Hematopoietic multipotent progenitor cell treated with erythropoietin and hydrocortisone succinate and interleukin-3 and kit ligand, for 15 days (in vitro differentiated cells): ENCODE measurements at regions not wholly inside any gene's neighbourhood (a gene's known extent, or its start where the extent isn't known, plus 50 kb on each side); places are given as distances from the start of the nearest gene placed in this dataset.
A peak's percentile ranks its signal among the peaks of the same experiment; 100 is the strongest.
"Not testable (repeated sequence)": the region's sequence is repeated elsewhere in the genome, so short reads cannot be mapped to it uniquely, and the experiment has no call there.

Experiments used
- DNase-seq: peaks from one replicate; pipeline ENCODE4 v3.0.0-alpha.2; 2015; ENCODE audit warnings: low spot score

- peak; percentile 7 for DNase-seq
These were observed 291.2 kb upstream of the DDX18 start for GRCh38 chr2:117523267-117523666.

DNA sequence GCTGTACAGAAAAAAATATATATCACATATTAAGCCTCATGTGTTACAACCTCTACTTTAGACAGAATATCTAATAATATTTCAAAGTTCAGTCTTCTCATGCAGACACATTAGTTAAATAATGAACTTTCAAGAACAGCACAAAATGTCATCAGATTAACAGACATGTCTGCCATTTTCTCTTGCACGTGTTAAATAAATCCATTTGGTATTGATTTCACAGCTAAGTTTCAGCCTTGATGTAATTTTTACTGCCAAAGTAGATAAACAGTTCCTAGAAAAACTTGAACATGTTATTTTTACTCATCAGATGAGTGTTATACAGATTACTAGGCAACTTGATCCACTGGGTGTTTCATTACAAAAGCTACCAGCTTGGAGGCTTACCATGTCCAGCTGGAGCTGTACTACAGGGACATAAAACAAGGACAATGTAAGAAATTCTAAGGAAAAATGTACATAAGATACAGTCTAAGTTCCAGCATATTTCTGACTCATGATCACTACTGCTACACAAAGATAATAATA, 290.7 kb upstream of the DDX18 start:
- DNase-seq, result no peak

GRCh38 chr2:117536139-117536538, 278.4 kb upstream of the DDX18 start:
- no peak for DNase-seq

GRCh38 chr2:117537032-117537431, 277.5 kb upstream of the DDX18 start:
- no peak for DNase-seq

GRCh38 chr2:117551858-117552257, 262.6 kb upstream of the DDX18 start:
- no peak for DNase-seq

- DNase-seq, result no peak
These were observed 261.0 kb upstream of the DDX18 start for GRCh38 chr2:117553448-117553847.

DNA sequence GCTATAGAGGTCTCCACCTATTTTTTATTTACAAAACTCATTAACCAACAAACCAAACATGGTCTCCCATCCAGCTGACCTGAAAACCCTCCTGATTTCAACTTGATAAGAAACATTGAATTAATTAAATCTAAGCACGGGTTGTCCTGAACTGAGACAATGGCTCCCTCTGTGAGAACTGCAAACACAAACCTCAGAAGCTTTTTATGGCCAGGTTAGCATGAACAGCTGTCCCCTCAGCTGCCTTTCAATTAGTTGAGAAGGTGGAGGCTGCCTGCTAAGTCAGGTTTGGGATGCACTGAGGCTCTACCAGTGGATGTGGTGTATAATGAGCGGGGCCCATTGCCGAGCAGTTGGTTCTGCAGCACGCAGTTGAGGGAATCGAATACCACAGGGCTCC, 258.5 kb upstream of the DDX18 start:
- DNase-seq, result no peak

- DNase-seq, result no peak
These were observed 256.9 kb upstream of the DDX18 start for GRCh38 chr2:117557626-117558025.

DNA sequence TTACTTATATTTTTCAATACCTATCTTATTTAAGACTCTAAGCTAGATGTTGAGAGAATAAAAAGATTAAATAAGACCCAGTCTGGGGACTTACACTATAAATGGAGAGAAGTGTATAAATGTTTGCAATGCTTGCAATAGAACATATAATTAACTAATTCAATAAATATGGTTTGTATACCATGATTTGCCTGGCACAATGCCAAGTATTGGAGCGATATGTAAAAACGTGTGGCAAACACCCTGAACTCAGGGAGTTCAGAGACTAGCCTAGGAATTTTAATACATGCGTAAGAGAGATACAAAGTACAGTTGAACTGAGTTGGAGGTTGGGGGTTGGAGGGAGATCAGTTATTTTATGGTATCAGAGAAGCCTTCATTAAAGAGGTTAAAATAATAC, 251.8 kb upstream of the DDX18 start:
- DNase-seq, result no peak

- no peak for DNase-seq
These were observed 242.7 kb upstream of the DDX18 start for GRCh38 chr2:117571590-117572349.

DNA sequence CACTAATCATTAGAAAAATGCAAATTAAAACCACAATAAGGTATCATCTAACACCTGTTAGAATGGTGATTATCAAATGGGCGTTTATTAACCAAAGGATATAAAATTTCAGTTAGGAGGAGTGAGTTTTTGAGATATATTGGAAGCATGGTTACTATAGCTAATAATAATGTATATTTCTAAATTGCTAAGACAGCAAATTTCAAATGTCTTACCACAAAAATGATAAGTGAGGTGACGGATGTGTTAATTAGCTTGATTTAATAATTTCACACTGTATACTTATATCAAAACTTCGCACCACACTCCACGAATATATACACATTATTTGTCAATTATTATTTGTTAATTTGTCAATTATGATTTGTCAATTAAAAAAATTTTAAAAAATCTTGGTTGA, 227.2 kb upstream of the DDX18 start:
- DNase-seq, result no peak

- no peak for DNase-seq
These were observed 211.4 kb upstream of the DDX18 start for GRCh38 chr2:117603060-117603459.

DNA sequence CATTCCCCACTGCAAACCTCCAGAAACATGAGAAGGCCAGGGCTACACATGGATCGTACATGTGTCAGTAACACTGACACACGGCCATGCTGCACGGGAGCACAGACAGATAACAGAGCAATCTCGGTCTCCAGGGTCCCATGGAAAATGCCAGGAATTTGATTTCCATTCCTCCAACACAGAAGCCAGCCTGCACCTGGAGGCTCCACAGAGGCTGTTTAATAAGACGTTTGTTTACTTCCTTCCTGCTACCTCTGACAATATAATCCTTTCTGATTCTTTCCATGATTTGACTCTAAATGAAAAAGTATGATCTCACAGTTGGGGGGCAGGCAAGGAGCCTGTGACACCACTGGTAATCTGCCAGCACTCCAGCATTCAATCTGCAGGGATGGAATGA, 210.9 kb upstream of the DDX18 start:
- DNase-seq, result no peak

DNA sequence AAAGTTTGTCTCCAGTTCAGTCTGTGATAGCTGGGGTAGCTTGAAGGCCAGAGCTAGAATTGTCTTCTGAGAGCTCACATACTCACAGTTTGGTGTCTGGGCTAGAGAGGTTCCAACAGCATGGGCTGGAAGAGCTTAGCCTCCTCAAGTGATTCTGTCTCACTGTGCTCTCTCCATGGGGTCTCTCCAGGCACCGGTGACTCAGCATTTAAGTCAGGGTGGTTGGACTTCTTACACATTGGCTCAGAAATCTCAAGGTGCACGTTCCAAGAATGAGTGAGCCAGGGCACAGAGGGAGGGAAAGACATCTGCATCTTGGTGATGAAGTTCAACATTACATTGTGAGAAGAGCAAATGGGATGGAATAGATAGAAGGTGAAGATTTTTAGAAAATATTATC, 207.3 kb upstream of the DDX18 start:
- DNase-seq, result no peak

DNA sequence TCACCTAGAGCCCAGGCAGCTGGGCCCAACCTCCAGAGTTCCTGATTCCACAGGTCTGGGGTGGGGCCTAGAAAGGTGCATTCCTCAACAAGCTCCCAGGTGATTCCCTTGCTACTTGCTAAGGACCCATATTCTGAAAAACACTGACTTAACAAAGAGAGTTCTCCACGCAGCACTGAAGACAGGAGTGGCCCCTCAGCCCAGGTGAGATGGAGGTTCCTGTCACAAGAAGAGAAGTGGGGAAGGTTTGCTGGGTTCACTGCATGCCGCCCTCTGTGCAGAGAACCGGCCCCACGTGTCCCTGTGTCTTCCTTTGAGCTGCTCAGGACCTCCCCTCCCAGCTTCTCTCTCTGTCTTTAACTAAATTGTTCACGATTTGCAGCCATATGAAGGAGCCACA, 201.4 kb upstream of the DDX18 start:
- no peak for DNase-seq

GRCh38 chr2:117614296-117614695, 200.2 kb upstream of the DDX18 start:
- no peak for DNase-seq

DNA sequence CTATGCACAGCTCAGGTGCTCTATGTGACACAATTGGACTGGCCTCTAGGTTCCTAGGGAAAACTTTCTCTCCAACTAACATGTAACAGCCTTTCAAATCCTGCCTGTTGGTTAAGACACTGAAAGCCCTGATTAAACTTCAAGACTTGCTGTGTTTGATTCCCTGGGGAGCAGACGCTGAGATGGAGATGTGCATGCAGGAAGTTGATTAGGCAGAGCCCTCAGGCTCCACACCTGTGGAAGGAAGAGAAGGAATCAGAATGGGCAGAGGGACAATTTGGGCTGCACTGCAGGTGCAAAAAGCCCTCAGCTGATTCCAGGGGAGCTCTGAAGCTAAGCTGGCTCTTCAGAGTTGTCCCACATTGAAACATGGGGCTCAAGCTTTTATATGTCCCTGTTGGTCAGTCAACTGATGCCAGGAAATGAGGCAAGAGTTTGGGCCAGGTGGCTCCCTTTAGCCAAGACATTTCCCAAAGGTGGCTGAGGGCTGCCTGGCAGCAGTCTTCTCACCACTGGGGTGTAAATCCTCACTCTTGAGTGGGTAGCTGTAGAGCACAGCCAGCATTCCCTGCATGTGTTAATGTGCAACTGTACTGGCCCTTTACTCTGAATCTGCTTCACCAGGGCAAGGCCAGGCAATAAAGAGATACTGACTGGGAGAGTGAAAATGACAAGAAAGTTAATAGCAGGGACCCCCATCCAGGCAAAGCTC, 199.5 kb upstream of the DDX18 start:
- no peak for DNase-seq

GRCh38 chr2:117618607-117619006, 195.9 kb upstream of the DDX18 start:
- no peak for DNase-seq

GRCh38 chr2:117621326-117621725, 193.2 kb upstream of the DDX18 start:
- DNase-seq, result no peak

DNA sequence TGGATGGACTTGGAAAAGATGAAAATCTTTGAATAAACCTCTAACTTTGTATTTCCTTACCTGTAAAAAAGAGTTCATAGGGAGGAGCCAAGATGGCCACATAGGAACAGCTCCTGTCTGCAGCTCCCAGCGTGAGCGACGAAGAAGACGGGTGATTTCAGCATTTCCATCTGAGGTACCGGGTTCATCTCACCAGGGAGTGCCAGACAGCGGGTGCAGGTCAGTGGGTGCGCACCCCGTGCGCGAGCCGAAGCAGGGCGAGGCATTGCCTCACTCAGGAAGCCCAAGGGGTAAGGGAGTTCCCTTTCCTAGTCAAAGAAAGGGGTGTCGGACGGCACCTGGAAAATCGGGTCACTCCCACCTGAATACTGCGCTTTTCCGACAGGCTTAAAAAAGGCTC, 191.3 kb upstream of the DDX18 start:
- DNase-seq, result not testable (repeated sequence)

GRCh38 chr2:117631152-117631945, 183.1 kb upstream of the DDX18 start:
- DNase-seq, result no peak

- DNase-seq, result no peak
These were observed 179.0 kb upstream of the DDX18 start for GRCh38 chr2:117635481-117635880.

DNA sequence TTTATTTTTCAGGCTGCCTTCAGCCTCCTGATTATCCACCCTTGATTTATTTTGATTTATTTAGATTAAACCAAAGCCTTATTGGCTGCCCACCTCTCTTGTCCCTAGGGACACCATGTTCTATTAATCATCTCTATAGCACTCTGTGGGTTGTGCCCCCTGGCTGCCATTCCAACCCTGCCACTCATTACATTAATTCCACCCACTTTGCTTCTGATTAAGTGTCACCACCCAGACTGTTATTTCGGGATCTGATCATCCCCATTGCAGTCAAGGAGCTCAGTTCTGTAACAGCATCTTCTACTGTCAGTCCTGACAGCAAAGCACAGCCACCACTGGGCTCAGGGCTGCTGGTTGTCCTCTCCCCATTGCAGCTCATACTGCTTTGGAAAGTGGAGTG, 175.1 kb upstream of the DDX18 start:
- DNase-seq, result no peak
